SK-N-SH treated with all-trans-retinoic acid at 6 μM for 48 hours (cell line): ENCODE measurements at regions not wholly inside any gene's neighbourhood (a gene's known extent, or its start where the extent isn't known, plus 50 kb on each side); places are given as distances from the start of the nearest gene placed in this dataset.

Experiments
- ATAC-seq: fragments of 200-7000 bp; cut with Tn5 transposase; 3 replicates; pipeline ENCODE4 v1.9.1; 2020; ENCODE audit warnings: mild to moderate bottlenecking, moderate library complexity
- ARNTL ChIP-seq: fragments of 450-650 bp; formaldehyde crosslinking; IDR thresholded peaks from 2 replicates; pipeline ENCODE4 v1.5.0; 2020; ENCODE audit warnings: low read depth, mild to moderate bottlenecking, moderate library complexity, borderline replicate concordance
- BACH2 ChIP-seq: fragments of 250-450 bp; sonication (Bioruptor Pico); IDR thresholded peaks from 2 replicates; pipeline ENCODE4 v1.9.0; 2021; ENCODE audit warnings: mild to moderate bottlenecking, borderline replicate concordance
- CSDC2 ChIP-seq: fragments of 250-450 bp; sonication (Bioruptor Pico); IDR thresholded peaks from 2 replicates; pipeline ENCODE4 v1.5.0; 2020; ENCODE audit warnings: mild to moderate bottlenecking, moderate library complexity
- ESRRG ChIP-seq: fragments of 250-450 bp; sonication (Bioruptor Pico); IDR thresholded peaks from 2 replicates; pipeline ENCODE4 v1.6.1; 2021; ENCODE audit warnings: mild to moderate bottlenecking
- GLIS3 ChIP-seq: fragments of 250-450 bp; sonication (Bioruptor Pico); IDR thresholded peaks from 2 replicates; pipeline ENCODE4 v1.5.0; 2020; ENCODE audit warnings: mild to moderate bottlenecking, moderate library complexity
- ISL1 ChIP-seq: fragments of 250-450 bp; sonication (Bioruptor Pico); IDR thresholded peaks from 2 replicates; pipeline ENCODE4 v2.1.2; 2022; ENCODE audit warnings: mild to moderate bottlenecking, moderate library complexity
- PPARA ChIP-seq: fragments of 250-450 bp; sonication (Bioruptor Pico); IDR thresholded peaks from 2 replicates; pipeline ENCODE4 v1.5.0; 2020; ENCODE audit warnings: mild to moderate bottlenecking, borderline replicate concordance
- RARB ChIP-seq: fragments of 250-450 bp; sonication (Bioruptor Pico); IDR thresholded peaks from 2 replicates; pipeline ENCODE4 v1.8.0; 2021; ENCODE audit warnings: mild to moderate bottlenecking, moderate library complexity
- SNAI2 ChIP-seq: fragments of 250-450 bp; sonication (Bioruptor Pico); IDR thresholded peaks from 2 replicates; pipeline ENCODE4 v1.5.0; 2020; ENCODE audit warnings: mild to moderate bottlenecking, moderate library complexity
- TOX ChIP-seq: fragments of 250-450 bp; sonication (Bioruptor Pico); IDR thresholded peaks from 2 replicates; pipeline ENCODE4 v1.8.0; 2021; ENCODE audit warnings: mild to moderate bottlenecking, moderate library complexity, borderline replicate concordance
- ZC3H10 ChIP-seq: fragments of 250-450 bp; sonication (Bioruptor Pico); IDR thresholded peaks from 2 replicates; pipeline ENCODE4 v1.5.1; 2021; ENCODE audit warnings: mild to moderate bottlenecking, moderate library complexity
- ZFP3 ChIP-seq: fragments of 250-450 bp; sonication (Bioruptor Pico); IDR thresholded peaks from 2 replicates; pipeline ENCODE4 v1.5.0; 2020; ENCODE audit warnings: mild to moderate bottlenecking, moderate library complexity
- ZNF565 ChIP-seq: fragments of 450-650 bp; formaldehyde crosslinking; conservative IDR thresholded peaks from 2 replicates; pipeline ENCODE4 v1.5.0; 2020; ENCODE audit warnings: low read depth, mild to moderate bottlenecking, moderate library complexity
- ZNF8 ChIP-seq: fragments of 450-650 bp; formaldehyde crosslinking; IDR thresholded peaks from 2 replicates; pipeline ENCODE4 v1.5.0; 2020; ENCODE audit warnings: mild to moderate bottlenecking, moderate library complexity
- TF ChIP-seq, protein P1 (sequence below): fragments of 250-450 bp; sonication (Bioruptor Pico); IDR thresholded peaks from 2 replicates; pipeline ENCODE4 v1.8.0; 2021; ENCODE audit warnings: low read depth, mild to moderate bottlenecking, moderate library complexity, borderline replicate concordance
- TF ChIP-seq, protein P2 (sequence below): fragments of 250-450 bp; sonication (Bioruptor Pico); IDR thresholded peaks from 2 replicates; pipeline ENCODE4 v1.5.1; 2021; ENCODE audit warnings: mild to moderate bottlenecking, moderate library complexity
- TF ChIP-seq, protein P3 (sequence below): fragments of 250-450 bp; sonication (Bioruptor Pico); IDR thresholded peaks from 2 replicates; pipeline ENCODE4 v1.5.1; 2020; ENCODE audit warnings: low read depth, mild to moderate bottlenecking, moderate library complexity
- TF ChIP-seq, protein P4 (sequence below): fragments of 250-450 bp; sonication (Bioruptor Pico); IDR thresholded peaks from 2 replicates; pipeline ENCODE4 v1.8.0; 2020; ENCODE audit warnings: mild to moderate bottlenecking, moderate library complexity, borderline replicate concordance

DNA sequence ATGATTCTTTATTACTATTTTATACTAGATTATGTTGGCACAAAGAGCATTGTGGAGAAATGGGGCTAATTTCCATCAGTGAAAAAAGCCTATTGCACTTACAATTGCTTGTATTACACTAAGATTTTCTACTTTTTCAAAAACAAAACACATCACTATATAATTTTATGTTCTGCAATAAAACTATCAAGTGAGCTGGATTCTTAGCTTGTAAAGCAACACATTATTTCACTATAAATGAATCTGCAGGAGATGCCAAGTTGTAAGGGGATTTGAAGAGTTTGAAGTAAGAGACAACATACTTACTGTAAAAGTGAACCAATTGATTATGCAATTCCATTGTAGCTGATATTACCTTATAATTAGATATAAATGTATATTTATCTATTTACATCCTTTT lies 333.3 kb upstream of the SEMA3D start:
- no peak for TF ChIP-seq TOX (CRISPR knock-in tag)
- TF ChIP-seq GLIS3 (CRISPR knock-in tag) = no peak
- no peak for TF ChIP-seq CSDC2 (CRISPR knock-in tag)
- TF ChIP-seq, protein P1, sequence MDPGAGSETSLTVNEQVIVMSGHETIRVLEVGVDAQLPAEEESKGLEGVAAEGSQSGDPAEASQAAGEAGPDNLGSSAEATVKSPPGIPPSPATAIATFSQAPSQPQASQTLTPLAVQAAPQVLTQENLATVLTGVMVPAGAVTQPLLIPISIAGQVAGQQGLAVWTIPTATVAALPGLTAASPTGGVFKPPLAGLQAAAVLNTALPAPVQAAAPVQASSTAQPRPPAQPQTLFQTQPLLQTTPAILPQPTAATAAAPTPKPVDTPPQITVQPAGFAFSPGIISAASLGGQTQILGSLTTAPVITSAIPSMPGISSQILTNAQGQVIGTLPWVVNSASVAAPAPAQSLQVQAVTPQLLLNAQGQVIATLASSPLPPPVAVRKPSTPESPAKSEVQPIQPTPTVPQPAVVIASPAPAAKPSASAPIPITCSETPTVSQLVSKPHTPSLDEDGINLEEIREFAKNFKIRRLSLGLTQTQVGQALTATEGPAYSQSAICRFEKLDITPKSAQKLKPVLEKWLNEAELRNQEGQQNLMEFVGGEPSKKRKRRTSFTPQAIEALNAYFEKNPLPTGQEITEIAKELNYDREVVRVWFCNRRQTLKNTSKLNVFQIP (CRISPR knock-in tag) = no peak
- TF ChIP-seq, protein P2, sequence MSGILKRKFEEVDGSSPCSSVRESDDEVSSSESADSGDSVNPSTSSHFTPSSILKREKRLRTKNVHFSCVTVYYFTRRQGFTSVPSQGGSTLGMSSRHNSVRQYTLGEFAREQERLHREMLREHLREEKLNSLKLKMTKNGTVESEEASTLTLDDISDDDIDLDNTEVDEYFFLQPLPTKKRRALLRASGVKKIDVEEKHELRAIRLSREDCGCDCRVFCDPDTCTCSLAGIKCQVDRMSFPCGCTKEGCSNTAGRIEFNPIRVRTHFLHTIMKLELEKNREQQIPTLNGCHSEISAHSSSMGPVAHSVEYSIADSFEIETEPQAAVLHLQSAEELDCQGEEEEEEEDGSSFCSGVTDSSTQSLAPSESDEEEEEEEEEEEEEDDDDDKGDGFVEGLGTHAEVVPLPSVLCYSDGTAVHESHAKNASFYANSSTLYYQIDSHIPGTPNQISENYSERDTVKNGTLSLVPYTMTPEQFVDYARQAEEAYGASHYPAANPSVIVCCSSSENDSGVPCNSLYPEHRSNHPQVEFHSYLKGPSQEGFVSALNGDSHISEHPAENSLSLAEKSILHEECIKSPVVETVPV (CRISPR knock-in tag) = no peak
- TF ChIP-seq ISL1 (CRISPR knock-in tag) = no peak
- TF ChIP-seq, protein P3, sequence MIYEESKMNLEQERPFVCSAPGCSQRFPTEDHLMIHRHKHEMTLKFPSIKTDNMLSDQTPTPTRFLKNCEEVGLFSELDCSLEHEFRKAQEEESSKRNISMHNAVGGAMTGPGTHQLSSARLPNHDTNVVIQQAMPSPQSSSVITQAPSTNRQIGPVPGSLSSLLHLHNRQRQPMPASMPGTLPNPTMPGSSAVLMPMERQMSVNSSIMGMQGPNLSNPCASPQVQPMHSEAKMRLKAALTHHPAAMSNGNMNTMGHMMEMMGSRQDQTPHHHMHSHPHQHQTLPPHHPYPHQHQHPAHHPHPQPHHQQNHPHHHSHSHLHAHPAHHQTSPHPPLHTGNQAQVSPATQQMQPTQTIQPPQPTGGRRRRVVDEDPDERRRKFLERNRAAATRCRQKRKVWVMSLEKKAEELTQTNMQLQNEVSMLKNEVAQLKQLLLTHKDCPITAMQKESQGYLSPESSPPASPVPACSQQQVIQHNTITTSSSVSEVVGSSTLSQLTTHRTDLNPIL (CRISPR knock-in tag) = no peak
- ATAC-seq = no peak

DNA sequence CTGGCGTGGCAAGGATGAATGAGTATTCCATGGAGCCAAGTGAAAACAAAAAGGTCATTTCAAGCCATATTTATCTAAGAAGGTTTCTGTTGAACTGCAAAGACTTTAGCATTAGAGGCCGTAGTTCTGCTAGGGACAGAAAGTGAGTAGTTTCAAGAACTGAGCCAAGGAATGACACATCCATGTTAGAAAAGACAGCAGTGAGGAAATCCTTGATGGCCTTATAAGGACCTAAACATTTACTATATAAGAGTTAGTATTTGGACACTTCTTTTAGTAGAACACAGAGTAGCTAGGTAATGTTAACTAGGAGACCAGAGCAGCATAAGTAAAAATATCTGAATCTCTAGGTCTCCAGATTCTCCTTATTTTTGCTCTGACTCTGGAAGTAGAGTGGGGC lies 329.8 kb upstream of the SEMA3D start:
- ATAC-seq = no peak
- TF ChIP-seq, protein P3 (CRISPR knock-in tag) = no peak
- TF ChIP-seq SNAI2 (CRISPR knock-in tag) (no peak), GLIS3 (CRISPR knock-in tag) (no peak), ZNF8 (CRISPR knock-in tag) (no peak), ESRRG (CRISPR knock-in tag) (no peak), PPARA (no peak), ZFP3 (CRISPR knock-in tag) (no peak), BACH2 (CRISPR knock-in tag) (no peak), TOX (CRISPR knock-in tag) (no peak), CSDC2 (CRISPR knock-in tag) (no peak), ARNTL (CRISPR knock-in tag) (no peak), ZNF565 (CRISPR knock-in tag) (no peak)
- TF ChIP-seq, protein P4, sequence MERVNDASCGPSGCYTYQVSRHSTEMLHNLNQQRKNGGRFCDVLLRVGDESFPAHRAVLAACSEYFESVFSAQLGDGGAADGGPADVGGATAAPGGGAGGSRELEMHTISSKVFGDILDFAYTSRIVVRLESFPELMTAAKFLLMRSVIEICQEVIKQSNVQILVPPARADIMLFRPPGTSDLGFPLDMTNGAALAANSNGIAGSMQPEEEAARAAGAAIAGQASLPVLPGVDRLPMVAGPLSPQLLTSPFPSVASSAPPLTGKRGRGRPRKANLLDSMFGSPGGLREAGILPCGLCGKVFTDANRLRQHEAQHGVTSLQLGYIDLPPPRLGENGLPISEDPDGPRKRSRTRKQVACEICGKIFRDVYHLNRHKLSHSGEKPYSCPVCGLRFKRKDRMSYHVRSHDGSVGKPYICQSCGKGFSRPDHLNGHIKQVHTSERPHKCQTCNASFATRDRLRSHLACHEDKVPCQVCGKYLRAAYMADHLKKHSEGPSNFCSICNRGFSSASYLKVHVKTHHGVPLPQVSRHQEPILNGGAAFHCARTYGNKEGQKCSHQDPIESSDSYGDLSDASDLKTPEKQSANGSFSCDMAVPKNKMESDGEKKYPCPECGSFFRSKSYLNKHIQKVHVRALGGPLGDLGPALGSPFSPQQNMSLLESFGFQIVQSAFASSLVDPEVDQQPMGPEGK (CRISPR knock-in tag) = no peak

DNA sequence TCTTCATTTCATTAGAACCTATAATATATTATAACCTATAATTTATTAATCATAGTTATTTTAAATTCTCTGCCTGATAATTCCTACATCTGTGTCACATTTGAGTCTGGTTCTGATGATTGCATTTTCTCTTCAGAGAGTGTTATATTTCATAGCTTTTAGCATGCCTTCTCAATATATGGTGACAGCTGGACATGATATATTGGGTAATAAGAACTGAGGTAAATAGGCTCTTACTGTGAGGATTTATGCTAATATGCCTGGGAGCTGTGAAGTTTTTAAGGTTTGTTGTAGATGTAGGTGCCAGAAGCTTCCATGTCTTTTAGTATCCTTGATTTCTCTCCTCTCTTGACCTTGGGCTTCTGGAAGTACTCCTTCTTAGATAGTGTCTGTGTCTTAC lies 325.9 kb upstream of the SEMA3D start:
- no peak for ATAC-seq
- TF ChIP-seq ZFP3 (CRISPR knock-in tag) (no peak), RARB (CRISPR knock-in tag) (no peak), ZC3H10 (CRISPR knock-in tag) (no peak)
- TF ChIP-seq, protein P1 (CRISPR knock-in tag) = no peak
- TF ChIP-seq, protein P3 (CRISPR knock-in tag) = no peak
